Activated naive CD4-positive, alpha-beta T cell treated with anti-CD3 and anti-CD28 coated beads, Interleukin-2, amount 50 U/mL, for 24 hours (primary cell): ENCODE measurements at regions not wholly inside any gene's neighbourhood (a gene's known extent, or its start where the extent isn't known, plus 50 kb on each side); places are given as distances from the start of the nearest gene placed in this dataset.
A peak's percentile ranks its signal among the peaks of the same experiment; 100 is the strongest.
"Not testable (repeated sequence)": the region's sequence is repeated elsewhere in the genome, so short reads cannot be mapped to it uniquely, and the experiment has no call there.

Experiments used
- H3K27ac Mint-ChIP-seq: one replicate; pipeline ENCODE4 v1.8.0; 2021; ENCODE audit warnings: mild to moderate bottlenecking, mixed read lengths
- H3K27me3 Mint-ChIP-seq: one replicate; pipeline ENCODE4 v1.8.0; 2021; ENCODE audit warnings: mixed read lengths
- H3K36me3 Mint-ChIP-seq: one replicate; pipeline ENCODE4 v1.8.0; 2021; ENCODE audit warnings: mixed read lengths
- H3K4me1 Mint-ChIP-seq: one replicate; pipeline ENCODE4 v1.8.0; 2021; ENCODE audit warnings: mixed read lengths
- H3K4me3 Mint-ChIP-seq: one replicate; pipeline ENCODE4 v1.8.0; 2021; ENCODE audit warnings: mild to moderate bottlenecking, mixed read lengths
- H3K9me3 Mint-ChIP-seq: one replicate; pipeline ENCODE4 v1.8.0; 2021; ENCODE audit warnings: mixed read lengths

- Mint-ChIP-seq H3K9me3 (no peaks in the 10 kb centered on the region), H3K4me1 (no peaks in the 10 kb centered on the region), H3K27me3 (no peaks in the 10 kb centered on the region), H3K27ac (no peak overlapping the region), H3K4me3 (no peak overlapping the region), H3K36me3 (no peaks in the 10 kb centered on the region)
Observed at GRCh38 chr3:3340526-3340925, 161.0 kb upstream of the CRBN start.

DNA sequence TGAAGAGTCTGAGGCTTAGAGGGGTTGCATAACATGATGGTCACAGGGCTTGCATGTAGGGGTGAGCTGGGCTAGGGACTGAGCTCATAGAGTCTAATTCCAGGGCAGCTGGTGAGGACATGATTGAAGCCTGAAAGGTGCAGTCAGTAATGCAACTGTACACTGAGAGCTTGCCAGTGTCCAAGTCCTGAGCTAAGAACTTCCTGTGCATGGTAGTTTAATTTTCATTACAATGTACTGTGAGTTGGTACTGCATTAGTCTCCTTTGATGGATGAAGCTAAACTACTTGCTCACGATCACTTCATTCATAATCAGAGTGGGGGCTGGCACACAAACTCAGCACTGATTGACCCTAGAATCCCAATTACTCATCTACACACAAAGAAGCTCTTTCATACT, 156.4 kb upstream of the CRBN start:
- H3K27ac Mint-ChIP-seq, result no peak overlapping the region
- H3K4me3 Mint-ChIP-seq, result no peak overlapping the region
- H3K9me3 Mint-ChIP-seq, result no peaks in the 10 kb centered on the region
- no peaks in the 10 kb centered on the region for H3K4me1 Mint-ChIP-seq
- no peaks in the 10 kb centered on the region for H3K27me3 Mint-ChIP-seq
- no peaks in the 10 kb centered on the region for H3K36me3 Mint-ChIP-seq

GRCh38 chr3:3334491-3334890, 155.0 kb upstream of the CRBN start:
- Mint-ChIP-seq H3K36me3 (no peaks in the 10 kb centered on the region), H3K27me3 (no peaks in the 10 kb centered on the region), H3K4me3 (no peak overlapping the region), H3K27ac (no peak overlapping the region), H3K4me1 (no peaks in the 10 kb centered on the region), H3K9me3 (no peaks in the 10 kb centered on the region)

DNA sequence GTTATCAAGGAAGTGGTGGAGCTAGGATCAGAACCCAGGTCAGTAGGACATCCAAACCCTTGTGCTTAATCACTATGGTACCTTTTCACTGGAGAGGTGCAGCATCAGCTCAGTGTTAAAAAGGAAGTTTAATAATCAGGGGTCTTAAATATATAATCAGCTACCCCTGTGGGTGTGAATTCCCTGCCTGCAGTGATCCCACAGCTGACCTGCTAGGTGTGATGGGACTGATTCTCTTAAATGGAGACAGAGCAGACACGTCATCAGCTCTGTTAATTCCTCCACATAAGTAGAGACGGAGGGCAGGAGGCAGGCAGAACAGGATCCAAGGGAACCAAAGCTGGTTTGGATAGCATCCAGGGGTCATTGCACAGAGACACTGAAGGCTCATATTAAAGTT, 154.1 kb upstream of the CRBN start:
- Mint-ChIP-seq H3K36me3 (no peaks in the 10 kb centered on the region), H3K4me3 (no peak overlapping the region), H3K9me3 (no peaks in the 10 kb centered on the region), H3K4me1 (no peaks in the 10 kb centered on the region), H3K27me3 (no peaks in the 10 kb centered on the region), H3K27ac (no peak overlapping the region)

GRCh38 chr3:3316521-3316920, 137.0 kb upstream of the CRBN start:
- H3K36me3 Mint-ChIP-seq, result no peaks in the 10 kb centered on the region
- H3K9me3 Mint-ChIP-seq, result no peaks in the 10 kb centered on the region
- no peaks in the 10 kb centered on the region for H3K27me3 Mint-ChIP-seq
- no peak overlapping the region for H3K27ac Mint-ChIP-seq
- H3K4me1 Mint-ChIP-seq, result no peaks in the 10 kb centered on the region
- no peak overlapping the region for H3K4me3 Mint-ChIP-seq

- no peaks in the 10 kb centered on the region for H3K27me3 Mint-ChIP-seq
- H3K36me3 Mint-ChIP-seq, result no peaks in the 10 kb centered on the region
Observed at GRCh38 chr3:3315846-3316245, 136.4 kb upstream of the CRBN start.

GRCh38 chr3:3309887-3310286, 130.4 kb upstream of the CRBN start:
- H3K9me3 Mint-ChIP-seq, result no peaks in the 10 kb centered on the region
- H3K4me3 Mint-ChIP-seq, result no peak overlapping the region
- H3K4me1 Mint-ChIP-seq, result peaks cover 5% of the 10 kb centered on the region
- H3K27me3 Mint-ChIP-seq, result no peaks in the 10 kb centered on the region
- no peaks in the 10 kb centered on the region for H3K36me3 Mint-ChIP-seq
- H3K27ac Mint-ChIP-seq, result no peak overlapping the region

More at GRCh38 chr3:3315846-3316245, 136.4 kb upstream of the CRBN start:
- H3K4me3 Mint-ChIP-seq, result no peak overlapping the region
- H3K4me1 Mint-ChIP-seq, result no peaks in the 10 kb centered on the region
- no peak overlapping the region for H3K27ac Mint-ChIP-seq
- no peaks in the 10 kb centered on the region for H3K9me3 Mint-ChIP-seq

DNA sequence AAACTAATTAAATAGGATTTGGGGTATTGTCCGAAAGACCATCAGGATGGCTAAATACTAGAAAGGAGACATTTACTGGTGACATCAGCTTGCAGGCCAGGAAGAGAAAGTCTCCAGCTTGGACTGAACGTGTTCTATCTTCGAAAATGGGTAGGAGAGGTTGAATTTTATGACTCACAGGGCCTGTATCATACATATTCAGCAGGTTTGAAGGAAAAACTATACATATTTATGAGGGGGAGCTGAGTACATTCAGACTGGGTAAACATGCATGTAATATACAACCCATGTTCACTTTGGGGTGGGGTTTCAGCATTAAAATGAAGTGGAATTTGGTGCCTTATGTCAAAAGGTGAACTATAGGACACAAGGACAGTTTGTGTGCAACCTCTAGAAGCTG, 129.3 kb upstream of the CRBN start:
- Mint-ChIP-seq H3K4me1 (peaks cover 5% of the 10 kb centered on the region), H3K4me3 (no peak overlapping the region), H3K36me3 (no peaks in the 10 kb centered on the region), H3K27me3 (no peaks in the 10 kb centered on the region), H3K27ac (no peak overlapping the region), H3K9me3 (no peaks in the 10 kb centered on the region)

- Mint-ChIP-seq H3K4me1 (peaks cover 5% of the 10 kb centered on the region), H3K4me3 (no peak overlapping the region), H3K27ac (no peak overlapping the region), H3K9me3 (no peaks in the 10 kb centered on the region), H3K27me3 (no peaks in the 10 kb centered on the region), H3K36me3 (no peaks in the 10 kb centered on the region)
Observed at GRCh38 chr3:3307491-3307890, 128.0 kb upstream of the CRBN start.

- Mint-ChIP-seq H3K4me3 (no peak overlapping the region), H3K9me3 (no peaks in the 10 kb centered on the region), H3K27me3 (no peaks in the 10 kb centered on the region), H3K4me1 (peaks cover 5% of the 10 kb centered on the region), H3K27ac (no peak overlapping the region), H3K36me3 (no peaks in the 10 kb centered on the region)
Observed at GRCh38 chr3:3305841-3306240, 126.3 kb upstream of the CRBN start.

- Mint-ChIP-seq H3K4me3 (no peak overlapping the region), H3K36me3 (no peaks in the 10 kb centered on the region), H3K9me3 (no peaks in the 10 kb centered on the region), H3K4me1 (peaks cover 5% of the 10 kb centered on the region), H3K27ac (no peak overlapping the region), H3K27me3 (no peaks in the 10 kb centered on the region)
Observed at GRCh38 chr3:3305084-3305483, 125.6 kb upstream of the CRBN start.

- no peak overlapping the region for H3K27ac Mint-ChIP-seq
- peaks cover 6% of the 10 kb centered on the region for H3K4me1 Mint-ChIP-seq
- H3K9me3 Mint-ChIP-seq, result no peaks in the 10 kb centered on the region
- H3K36me3 Mint-ChIP-seq, result no peaks in the 10 kb centered on the region
- no peaks in the 10 kb centered on the region for H3K27me3 Mint-ChIP-seq
- H3K4me3 Mint-ChIP-seq, result no peak overlapping the region
Observed at GRCh38 chr3:3303636-3304035, 124.1 kb upstream of the CRBN start.

- H3K36me3 Mint-ChIP-seq, result no peaks in the 10 kb centered on the region
- no peak overlapping the region for H3K4me3 Mint-ChIP-seq
- peaks cover 12% of the 10 kb centered on the region for H3K4me1 Mint-ChIP-seq
- H3K27me3 Mint-ChIP-seq, result no peaks in the 10 kb centered on the region
- H3K27ac Mint-ChIP-seq, result no peak overlapping the region
- no peaks in the 10 kb centered on the region for H3K9me3 Mint-ChIP-seq
Observed at GRCh38 chr3:3302964-3303363, 123.5 kb upstream of the CRBN start.

GRCh38 chr3:3301476-3301875, 122.0 kb upstream of the CRBN start:
- Mint-ChIP-seq H3K27ac (no peak overlapping the region), H3K36me3 (no peaks in the 10 kb centered on the region), H3K4me3 (no peak overlapping the region), H3K9me3 (no peaks in the 10 kb centered on the region), H3K4me1 (peaks cover 22% of the 10 kb centered on the region), H3K27me3 (no peaks in the 10 kb centered on the region)

DNA sequence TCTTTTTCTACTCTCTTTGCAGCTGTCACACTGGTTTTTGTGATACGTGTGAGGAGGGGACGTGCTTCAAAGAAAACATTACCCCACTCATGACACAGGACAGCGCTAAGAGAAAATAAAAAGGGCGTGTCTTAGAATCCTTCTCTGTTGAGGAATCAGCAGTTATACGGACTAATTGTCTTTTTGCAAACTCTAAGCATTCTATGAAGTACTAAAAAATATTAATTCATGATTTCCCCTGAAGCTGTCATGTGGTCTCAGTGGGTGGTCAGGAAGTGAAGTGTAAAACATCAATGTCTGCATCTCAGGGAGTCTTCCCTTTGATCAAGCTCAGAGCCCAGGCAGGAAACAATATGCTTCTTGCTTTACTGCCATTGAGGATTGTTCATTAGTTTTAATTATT, 117.5 kb upstream of the CRBN start:
- Mint-ChIP-seq H3K36me3 (peaks cover 5% of the 10 kb centered on the region), H3K27me3 (no peaks in the 10 kb centered on the region), H3K9me3 (peaks cover 10% of the 10 kb centered on the region), H3K27ac (peak overlapping the region; percentile 80), H3K4me3 (peak overlapping the region; percentile 75), H3K4me1 (peaks cover 32% of the 10 kb centered on the region)

DNA sequence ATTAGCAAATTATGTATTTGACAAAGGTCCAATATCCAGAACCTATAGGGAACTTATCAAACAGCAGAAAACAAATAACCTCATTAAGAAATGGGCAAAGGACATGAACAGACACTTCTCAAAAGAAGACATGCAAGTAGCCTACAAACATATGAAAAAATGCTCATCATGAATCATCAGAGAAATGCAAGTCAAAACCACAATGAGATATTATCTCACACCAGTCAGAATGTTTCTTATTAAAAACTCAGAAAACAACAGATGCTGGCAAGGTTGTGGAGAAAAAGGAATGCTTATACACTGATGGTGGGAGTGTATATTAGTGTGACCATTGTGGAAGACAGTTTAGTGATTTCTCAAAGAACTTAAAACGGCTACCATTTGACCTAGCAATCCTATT, 116.1 kb upstream of the CRBN start:
- H3K4me1 Mint-ChIP-seq, result peaks cover 32% of the 10 kb centered on the region
- H3K27me3 Mint-ChIP-seq, result no peaks in the 10 kb centered on the region
- peaks cover 10% of the 10 kb centered on the region for H3K9me3 Mint-ChIP-seq
- no peak overlapping the region for H3K27ac Mint-ChIP-seq
- no peak overlapping the region for H3K4me3 Mint-ChIP-seq
- H3K36me3 Mint-ChIP-seq, result peaks cover 5% of the 10 kb centered on the region

GRCh38 chr3:3291756-3292283, 112.3 kb upstream of the CRBN start:
- H3K4me3 Mint-ChIP-seq, H3K27me3 Mint-ChIP-seq, H3K36me3 Mint-ChIP-seq, H3K27ac Mint-ChIP-seq, H3K9me3 Mint-ChIP-seq: not testable (repeated sequence)
- peaks cover 13% of the 10 kb centered on the region for H3K4me1 Mint-ChIP-seq
